IMR-90 (cell line): ENCODE measurements at regions not wholly inside any gene's neighbourhood (a gene's known extent, or its start where the extent isn't known, plus 50 kb on each side); places are given as distances from the start of the nearest gene placed in this dataset.

Experiments used
- ATAC-seq: fragments of 200-7000 bp; cut with Tn5 transposase; 2 replicates; pipeline ENCODE4 v1.9.1; 2020; ENCODE audit warnings: low read depth, mild to moderate bottlenecking, moderate library complexity
- BruUV-seq: library from RNA; stranded (reverse); fragments of 400-500 nt; replicated peaks from 2 replicates; lab custom pipeline; 2021; lab: Mats Ljungman, UMichigan
- CTCF ChIA-PET: fragments of 300-600 bp; formaldehyde crosslinking; extraction: SDS; loops from one replicate; lab custom pipeline; 2021; ENCODE audit warnings: antibody characterized with exemption; lab: Yijun Ruan, JAX
- POLR2A ChIA-PET: fragments of 300-600 bp; sonication (Branson Sonifier 250); formaldehyde crosslinking; loops from one replicate; lab custom pipeline; 2022; ENCODE audit warnings: antibody characterized with exemption; ENCODE audit not compliant: unreplicated experiment; lab: Charles Lee
- DNase-seq: peaks from one replicate; pipeline ENCODE4 v3.0.0; 2013
- H2AFZ ChIP-seq: replicated peaks from 2 replicates; pipeline ENCODE3; 2013; ENCODE audit warnings: low read length, mild to moderate bottlenecking; ENCODE audit not compliant: poor library complexity
- H2AK5ac ChIP-seq: 2 replicates; pipeline ENCODE4 v1.6.1; 2013; ENCODE audit warnings: low read depth, low read length, inconsistent platforms
- H2AK9ac ChIP-seq: replicated peaks from 2 replicates; pipeline ENCODE3; 2013; ENCODE audit warnings: mild to moderate bottlenecking, low read depth, low read length, moderate library complexity; ENCODE audit not compliant: poor library complexity
- H2BK120ac ChIP-seq: 2 replicates; pipeline ENCODE4 v1.6.1; 2013; ENCODE audit warnings: low read depth, low read length, inconsistent platforms
- H2BK15ac ChIP-seq: 3 replicates; pipeline ENCODE4 v1.6.1; 2013; ENCODE audit warnings: low read depth, low read length, inconsistent platforms
- H2BK20ac ChIP-seq: 2 replicates; pipeline ENCODE4 v1.6.1; 2013; ENCODE audit warnings: low read depth, mild to moderate bottlenecking, inconsistent platforms, low read length, moderate library complexity
- H2BK5ac ChIP-seq: 2 replicates; pipeline ENCODE4 v1.6.1; 2013; ENCODE audit warnings: mild to moderate bottlenecking, low read depth, low read length, inconsistent platforms; ENCODE audit not compliant: poor library complexity, severe bottlenecking
- H3K14ac ChIP-seq: replicated peaks from 2 replicates; pipeline ENCODE4 v1.6.1; 2013; ENCODE audit warnings: low read depth, low read length, inconsistent platforms
- H3K18ac ChIP-seq: 2 replicates; pipeline ENCODE4 v1.6.1; 2013; ENCODE audit warnings: low read depth, low read length, control low read depth
- H3K23ac ChIP-seq: 2 replicates; pipeline ENCODE4 v1.6.1; 2013; ENCODE audit warnings: low read depth, low read length, inconsistent platforms
- H3K27ac ChIP-seq: 2 replicates; pipeline ENCODE4 v1.5.1; 2013; ENCODE audit warnings: mild to moderate bottlenecking, control low read depth, low read length; ENCODE audit not compliant: insufficient read depth
- H3K27me3 ChIP-seq: 2 replicates; pipeline ENCODE4 v1.6.1; 2013; ENCODE audit warnings: low read length; ENCODE audit not compliant: control insufficient read depth, insufficient read depth
- H3K36me3 ChIP-seq: 2 replicates; pipeline ENCODE4 v1.6.1; 2013; ENCODE audit warnings: low read length, mixed read lengths; ENCODE audit not compliant: control insufficient read depth, insufficient read depth
- H3K4ac ChIP-seq: 2 replicates; pipeline ENCODE4 v1.6.1; 2013; ENCODE audit warnings: low read depth, low read length, inconsistent platforms
- H3K4me1 ChIP-seq: 2 replicates; pipeline ENCODE4 v1.6.1; 2013; ENCODE audit warnings: low read length, mixed read lengths; ENCODE audit not compliant: control insufficient read depth, insufficient read depth
- H3K4me2 ChIP-seq: 2 replicates; pipeline ENCODE4 v1.6.1; 2013; ENCODE audit warnings: low read depth, mild to moderate bottlenecking, control low read depth, low read length, moderate library complexity
- H3K4me3 ChIP-seq: 2 replicates; pipeline ENCODE4 v1.5.1; 2013; ENCODE audit warnings: low read depth, mild to moderate bottlenecking, control low read depth, low read length, moderate library complexity; ENCODE audit not compliant: insufficient read depth
- H3K56ac ChIP-seq: 2 replicates; pipeline ENCODE4 v1.6.1; 2013; ENCODE audit warnings: low read length, inconsistent platforms; ENCODE audit not compliant: insufficient read depth; ENCODE audit errors: extremely low read depth
- H3K79me1 ChIP-seq, 2 experiments: 2 replicates each; pipeline ENCODE4 v1.6.1; 2013; ENCODE audit warnings: low read length in 2 of 2, inconsistent platforms in 1 of 2, low read depth in 1 of 2
- H3K9ac ChIP-seq: 2 replicates; pipeline ENCODE4 v1.6.1; 2013; ENCODE audit warnings: low read depth, low read length, control low read depth
- H3K9me1 ChIP-seq: 2 replicates; pipeline ENCODE4 v1.6.1; 2013; ENCODE audit warnings: low read length, inconsistent platforms; ENCODE audit not compliant: insufficient read depth
- H3K9me3 ChIP-seq: 2 replicates; pipeline ENCODE4 v1.6.1; 2013; ENCODE audit warnings: low read length; ENCODE audit not compliant: control insufficient read depth, insufficient read depth
- H4K20me1 ChIP-seq: 2 replicates; pipeline ENCODE4 v1.6.1; 2013; ENCODE audit warnings: low read length, inconsistent platforms; ENCODE audit not compliant: insufficient read depth
- H4K5ac ChIP-seq: 2 replicates; pipeline ENCODE4 v1.6.1; 2013; ENCODE audit warnings: mild to moderate bottlenecking, low read depth, low read length, control low read depth
- H4K8ac ChIP-seq, 2 experiments: 2 replicates each; pipeline ENCODE4 v1.6.1; 2013; ENCODE audit warnings: low read depth in 2 of 2, low read length in 2 of 2, control low read depth in 1 of 2, inconsistent platforms in 1 of 2
- H4K91ac ChIP-seq: 2 replicates; pipeline ENCODE4 v1.6.1; 2013; ENCODE audit warnings: low read depth, low read length, inconsistent platforms; ENCODE audit not compliant: insufficient read depth
- CEBPB ChIP-seq: IDR thresholded peaks from 2 replicates; pipeline ENCODE4 v1.6.1; 2012; ENCODE audit warnings: low read depth, low read length, improper control_type of control experiment
- FOS ChIP-seq: fragments of 150-350 bp; IDR thresholded peaks from 2 replicates; pipeline ENCODE4 v1.6.1; 2016; ENCODE audit warnings: low read depth, low read length
- MAFK ChIP-seq: IDR thresholded peaks from 2 replicates; pipeline ENCODE4 v1.6.1; 2012; ENCODE audit warnings: low read depth, low read length, improper control_type of control experiment
- MAZ ChIP-seq: IDR thresholded peaks from 2 replicates; pipeline ENCODE4 v1.6.1; 2012; ENCODE audit warnings: low read depth, mild to moderate bottlenecking, low read length, improper control_type of control experiment, moderate library complexity, borderline replicate concordance
- MXI1 ChIP-seq: IDR thresholded peaks from 2 replicates; pipeline ENCODE4 v1.6.1; 2012; ENCODE audit warnings: low read depth, mild to moderate bottlenecking, low read length, moderate library complexity, borderline replicate concordance
- NFE2L2 ChIP-seq: fragments of 150-350 bp; IDR thresholded peaks from 2 replicates; pipeline ENCODE4 v1.6.1; 2016; ENCODE audit warnings: low read depth, mild to moderate bottlenecking, low read length
- RCOR1 ChIP-seq: IDR thresholded peaks from 2 replicates; pipeline ENCODE4 v1.6.1; 2012; ENCODE audit warnings: mild to moderate bottlenecking, low read length, improper control_type of control experiment; ENCODE audit not compliant: insufficient replicate concordance
- RFX5 ChIP-seq: IDR thresholded peaks from 2 replicates; pipeline ENCODE4 v1.8.0; 2012; ENCODE audit warnings: low read depth, mild to moderate bottlenecking, low read length, moderate library complexity
- SMC3 ChIP-seq: fragments of 150-350 bp; IDR thresholded peaks from 2 replicates; pipeline ENCODE4 v1.6.1; 2016; ENCODE audit warnings: low read depth, mild to moderate bottlenecking, antibody characterized with exemption, low read length, moderate library complexity
- WGBS, 2 experiments: methylation state at CpG; one replicate each; pipeline versions ENCODE4 v1.1.5 to v1.1.7; 2013; ENCODE audit warnings: missing lambda C conversion rate in 2 of 2; ENCODE audit not compliant: insufficient read length in 1 of 2; ENCODE audit errors: extremely low coverage in 2 of 2; 5-methylcytosine and 5-hydroxymethylcytosine counted together
- dilution Hi-C: fragments of 300-500 bp; cut with HindIII; formaldehyde crosslinking; loops from one replicate; pipeline ENCODE4 v1.14.3; 2018; ENCODE audit warnings: low sequenced_read_pairs; ENCODE audit not compliant: unreplicated experiment
- in situ Hi-C: fragments of 300-500 bp; cut with MboI; formaldehyde crosslinking; loops from 3 replicates; pipeline ENCODE4 v1.14.3; 2019; ENCODE audit warnings: low sequenced_read_pairs, inconsistent platforms, mixed read lengths
- intact Hi-C: fragments of 100-400 bp; cut with micrococcal nuclease; formaldehyde crosslinking; loops from 2 replicates; pipeline ENCODE4 v1.10.0; 2022
- TF ChIP-seq, protein P1 (sequence below): conservative IDR thresholded peaks from 2 replicates; pipeline ENCODE4 v1.5.1; 2012; ENCODE audit warnings: mild to moderate bottlenecking, low read depth, low read length, improper control_type of control experiment
- TF ChIP-seq, protein P2 (sequence below): fragments of 150-350 bp; IDR thresholded peaks from 2 replicates; pipeline ENCODE4 v1.6.1; 2016; ENCODE audit warnings: low read depth, mild to moderate bottlenecking, low read length, moderate library complexity, borderline replicate concordance
- TF ChIP-seq, protein P3 (sequence below): fragments of 150-350 bp; IDR thresholded peaks from 2 replicates; pipeline ENCODE4 v1.6.1; 2017; ENCODE audit warnings: mild to moderate bottlenecking, antibody characterized with exemption, low read length, low read depth

DNA sequence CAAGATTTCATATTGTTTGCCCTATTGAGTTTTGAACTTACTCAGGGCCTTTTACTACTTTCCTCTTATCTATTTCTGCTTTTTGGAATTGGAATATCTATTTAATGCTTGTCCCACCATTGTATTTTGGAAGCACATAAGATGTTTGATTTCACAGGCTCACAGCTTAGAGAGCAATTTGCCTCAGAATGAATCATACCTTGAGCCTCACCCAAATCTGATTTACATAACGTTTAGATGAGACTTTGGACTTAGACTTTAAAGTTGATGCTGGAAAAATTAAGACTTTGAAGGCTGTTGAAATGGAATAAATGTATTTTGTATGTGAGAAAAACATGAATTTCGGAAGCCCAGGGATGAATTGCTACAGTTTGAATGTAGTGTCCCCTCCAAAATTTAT, 458.9 kb downstream of the CNTN6 start:
- no peak overlapping the region for H2BK120ac ChIP-seq
- no peaks in the 10 kb centered on the region for H3K27me3 ChIP-seq
- H3K79me1 ChIP-seq, result no peaks in the 10 kb centered on the region

More for the DNA sequence above, 458.9 kb downstream of the CNTN6 start:
- in situ Hi-C loops (no loop called here), dilution Hi-C loops (no loop called here), intact Hi-C loops (no loop called here)
- Histone ChIP-seq H3K9me1 (no peaks in the 10 kb centered on the region), H2AK9ac (no peak overlapping the region), H2AFZ (no peak overlapping the region), H4K20me1 (no peaks in the 10 kb centered on the region), H4K5ac (no peak overlapping the region), H3K18ac (no peak overlapping the region), H3K4me1 (no peaks in the 10 kb centered on the region), H4K91ac (no peak overlapping the region), H3K9me3 (peaks cover 7% of the 10 kb centered on the region), H3K4me2 (no peak overlapping the region), H4K8ac (no peak overlapping the region), H3K14ac (no peak overlapping the region), H3K36me3 (no peaks in the 10 kb centered on the region), H2AK5ac (no peak overlapping the region), H3K9ac (no peak overlapping the region), H3K4ac (no peak overlapping the region), H2BK15ac (no peak overlapping the region), H2BK5ac (no peak overlapping the region), H3K56ac (no peak overlapping the region), H3K23ac (no peak overlapping the region), H3K27ac (no peak overlapping the region), H2BK20ac (no peak overlapping the region), H3K4me3 (no peak overlapping the region)
- 40% methylated on average over 1 of the region's 2 CpGs; no CpG with 5 or more reads in 1 of the 2 experiments for WGBS, 2 experiments
- TF ChIP-seq RCOR1 (no peak), MAZ (no peak), MAFK (no peak), RFX5 (no peak), MXI1 (no peak), SMC3 (no peak), NFE2L2 (no peak), CEBPB (no peak), FOS (no peak)
- TF ChIP-seq, protein P1, sequence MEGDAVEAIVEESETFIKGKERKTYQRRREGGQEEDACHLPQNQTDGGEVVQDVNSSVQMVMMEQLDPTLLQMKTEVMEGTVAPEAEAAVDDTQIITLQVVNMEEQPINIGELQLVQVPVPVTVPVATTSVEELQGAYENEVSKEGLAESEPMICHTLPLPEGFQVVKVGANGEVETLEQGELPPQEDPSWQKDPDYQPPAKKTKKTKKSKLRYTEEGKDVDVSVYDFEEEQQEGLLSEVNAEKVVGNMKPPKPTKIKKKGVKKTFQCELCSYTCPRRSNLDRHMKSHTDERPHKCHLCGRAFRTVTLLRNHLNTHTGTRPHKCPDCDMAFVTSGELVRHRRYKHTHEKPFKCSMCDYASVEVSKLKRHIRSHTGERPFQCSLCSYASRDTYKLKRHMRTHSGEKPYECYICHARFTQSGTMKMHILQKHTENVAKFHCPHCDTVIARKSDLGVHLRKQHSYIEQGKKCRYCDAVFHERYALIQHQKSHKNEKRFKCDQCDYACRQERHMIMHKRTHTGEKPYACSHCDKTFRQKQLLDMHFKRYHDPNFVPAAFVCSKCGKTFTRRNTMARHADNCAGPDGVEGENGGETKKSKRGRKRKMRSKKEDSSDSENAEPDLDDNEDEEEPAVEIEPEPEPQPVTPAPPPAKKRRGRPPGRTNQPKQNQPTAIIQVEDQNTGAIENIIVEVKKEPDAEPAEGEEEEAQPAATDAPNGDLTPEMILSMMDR, result no peak
- TF ChIP-seq, protein P2, sequence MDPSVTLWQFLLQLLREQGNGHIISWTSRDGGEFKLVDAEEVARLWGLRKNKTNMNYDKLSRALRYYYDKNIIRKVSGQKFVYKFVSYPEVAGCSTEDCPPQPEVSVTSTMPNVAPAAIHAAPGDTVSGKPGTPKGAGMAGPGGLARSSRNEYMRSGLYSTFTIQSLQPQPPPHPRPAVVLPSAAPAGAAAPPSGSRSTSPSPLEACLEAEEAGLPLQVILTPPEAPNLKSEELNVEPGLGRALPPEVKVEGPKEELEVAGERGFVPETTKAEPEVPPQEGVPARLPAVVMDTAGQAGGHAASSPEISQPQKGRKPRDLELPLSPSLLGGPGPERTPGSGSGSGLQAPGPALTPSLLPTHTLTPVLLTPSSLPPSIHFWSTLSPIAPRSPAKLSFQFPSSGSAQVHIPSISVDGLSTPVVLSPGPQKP, result no peak
- TF ChIP-seq, protein P3, sequence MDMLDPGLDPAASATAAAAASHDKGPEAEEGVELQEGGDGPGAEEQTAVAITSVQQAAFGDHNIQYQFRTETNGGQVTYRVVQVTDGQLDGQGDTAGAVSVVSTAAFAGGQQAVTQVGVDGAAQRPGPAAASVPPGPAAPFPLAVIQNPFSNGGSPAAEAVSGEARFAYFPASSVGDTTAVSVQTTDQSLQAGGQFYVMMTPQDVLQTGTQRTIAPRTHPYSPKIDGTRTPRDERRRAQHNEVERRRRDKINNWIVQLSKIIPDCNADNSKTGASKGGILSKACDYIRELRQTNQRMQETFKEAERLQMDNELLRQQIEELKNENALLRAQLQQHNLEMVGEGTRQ, result no peak
- BruUV-seq, result no TSS peak
- ATAC-seq (no peak), DNase-seq (no peak)
- ChIA-PET CTCF (no interaction called here), POLR2A (no interaction called here)
